H1 (cell line): ENCODE measurements at regions not wholly inside any gene's neighbourhood (a gene's known extent, or its start where the extent isn't known, plus 50 kb on each side); places are given as distances from the start of the nearest gene placed in this dataset.

Source experiments
- CBX5 ChIP-seq: fragments of 300-800, 300-1000 bp; sonication (generic); IDR thresholded peaks from 2 replicates; pipeline ENCODE4 v1.7.1; 2016; ENCODE audit warnings: antibody characterized with exemption, low read length, low read depth
- RAD21 ChIP-seq, 2 experiments: IDR thresholded peaks in 1 of 2; conservative IDR thresholded peaks in 1 of 2; 2 replicates each; pipeline ENCODE4 v1.6.1; 2011; ENCODE audit warnings: low read depth in 2 of 2, low read length in 2 of 2, improper control_type of control experiment in 1 of 2, inconsistent platforms in 1 of 2, mild to moderate bottlenecking in 1 of 2, moderate library complexity in 1 of 2
- TEAD4 ChIP-seq: IDR thresholded peaks from 2 replicates; pipeline ENCODE4 v1.6.1; 2012; ENCODE audit warnings: low read depth, low read length, inconsistent platforms, mixed read lengths
- ZNF274 ChIP-seq: IDR thresholded peaks from 2 replicates; pipeline ENCODE4 v1.7.0; 2012; ENCODE audit warnings: low read length, borderline replicate concordance; ENCODE audit errors: extremely low read depth

- TF ChIP-seq CBX5 (no peak), RAD21 (IDR thresholded peaks at IDR 0.05 in 1 of 2, conservative IDR thresholded peaks at IDR 0.05 in 1 of 2; ENCODE audit: low read depth in 2 of 2, low read length in 2 of 2) (no peak), ZNF274 (no peak), TEAD4 (no peak)
Measured at GRCh38 chr2:234158812-234159211, 108.3 kb downstream of the SPP2 start (continued).
